ENCODE measurements at regions not wholly inside any gene's neighbourhood (a gene's known extent, or its start where the extent isn't known, plus 50 kb on each side); places are given as distances from the start of the nearest gene placed in this dataset.
"Not testable (repeated sequence)": the region's sequence is repeated elsewhere in the genome, so short reads cannot be mapped to it uniquely, and the experiment has no call there.

GRCh38 chr6:85751374-85752055 is 108.8 kb upstream of the SYNCRIP start:
- no peak for DNase-seq (ENCODE audit: low read depth)
- H3K4me3 ChIP-seq (ENCODE audit: control insufficient read depth, low read depth, low read length): no peak overlapping the region
- TF ChIP-seq, protein P1, sequence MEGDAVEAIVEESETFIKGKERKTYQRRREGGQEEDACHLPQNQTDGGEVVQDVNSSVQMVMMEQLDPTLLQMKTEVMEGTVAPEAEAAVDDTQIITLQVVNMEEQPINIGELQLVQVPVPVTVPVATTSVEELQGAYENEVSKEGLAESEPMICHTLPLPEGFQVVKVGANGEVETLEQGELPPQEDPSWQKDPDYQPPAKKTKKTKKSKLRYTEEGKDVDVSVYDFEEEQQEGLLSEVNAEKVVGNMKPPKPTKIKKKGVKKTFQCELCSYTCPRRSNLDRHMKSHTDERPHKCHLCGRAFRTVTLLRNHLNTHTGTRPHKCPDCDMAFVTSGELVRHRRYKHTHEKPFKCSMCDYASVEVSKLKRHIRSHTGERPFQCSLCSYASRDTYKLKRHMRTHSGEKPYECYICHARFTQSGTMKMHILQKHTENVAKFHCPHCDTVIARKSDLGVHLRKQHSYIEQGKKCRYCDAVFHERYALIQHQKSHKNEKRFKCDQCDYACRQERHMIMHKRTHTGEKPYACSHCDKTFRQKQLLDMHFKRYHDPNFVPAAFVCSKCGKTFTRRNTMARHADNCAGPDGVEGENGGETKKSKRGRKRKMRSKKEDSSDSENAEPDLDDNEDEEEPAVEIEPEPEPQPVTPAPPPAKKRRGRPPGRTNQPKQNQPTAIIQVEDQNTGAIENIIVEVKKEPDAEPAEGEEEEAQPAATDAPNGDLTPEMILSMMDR (IDR thresholded peaks at IDR 0.05; ENCODE audit: control insufficient read depth, insufficient read depth, low read depth, low read length, missing control alignments): no peak

DNA sequence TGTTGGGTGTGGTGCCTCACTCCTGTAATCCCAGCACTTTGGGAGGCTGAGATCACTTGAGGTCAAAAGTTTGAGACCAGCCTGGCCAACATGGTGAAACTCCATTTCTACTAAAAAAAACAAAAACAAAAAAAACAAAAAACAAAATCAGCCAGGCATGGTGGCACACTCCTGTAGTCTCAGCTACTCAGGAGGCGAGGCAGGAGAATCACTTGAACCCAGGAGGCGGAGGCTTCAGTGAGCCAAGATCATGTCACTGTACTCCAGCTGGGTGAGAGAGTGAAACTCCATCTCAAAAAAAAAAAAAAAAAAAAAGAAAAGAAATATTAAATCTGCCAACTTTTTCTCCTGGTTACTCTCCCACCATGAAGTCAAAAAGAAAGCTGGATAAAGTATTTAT is 107.5 kb upstream of the SYNCRIP start:
- H3K4me3 ChIP-seq (ENCODE audit: control insufficient read depth, low read depth, low read length); DNase-seq (ENCODE audit: low read depth): not testable (repeated sequence)

DNA sequence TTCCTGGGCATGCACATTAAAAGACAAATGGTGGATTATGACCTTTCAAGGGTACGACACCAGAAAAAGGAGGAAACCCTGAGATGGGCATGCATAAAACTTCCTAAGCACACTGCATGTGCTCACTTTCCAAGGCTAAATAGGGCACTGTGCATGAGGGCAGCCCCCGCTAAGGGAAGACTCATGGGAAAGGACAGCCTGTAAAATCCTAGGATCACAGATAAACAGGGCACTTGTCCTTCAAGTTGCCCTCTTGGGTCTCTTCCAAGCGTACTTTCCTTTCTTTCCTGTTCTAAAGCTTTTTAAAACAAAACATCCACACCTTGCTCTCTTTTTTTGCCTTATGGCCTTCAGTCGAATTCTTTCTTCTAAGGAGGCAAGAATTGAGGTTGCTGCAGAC is 106.5 kb upstream of the SYNCRIP start:
- TF ChIP-seq, protein P1 (IDR thresholded peaks at IDR 0.05; ENCODE audit: control insufficient read depth, insufficient read depth, low read depth, low read length, missing control alignments): no peak
- H3K4me3 ChIP-seq (ENCODE audit: control insufficient read depth, low read depth, low read length): no peak overlapping the region
- no peak for DNase-seq (ENCODE audit: low read depth)

DNA sequence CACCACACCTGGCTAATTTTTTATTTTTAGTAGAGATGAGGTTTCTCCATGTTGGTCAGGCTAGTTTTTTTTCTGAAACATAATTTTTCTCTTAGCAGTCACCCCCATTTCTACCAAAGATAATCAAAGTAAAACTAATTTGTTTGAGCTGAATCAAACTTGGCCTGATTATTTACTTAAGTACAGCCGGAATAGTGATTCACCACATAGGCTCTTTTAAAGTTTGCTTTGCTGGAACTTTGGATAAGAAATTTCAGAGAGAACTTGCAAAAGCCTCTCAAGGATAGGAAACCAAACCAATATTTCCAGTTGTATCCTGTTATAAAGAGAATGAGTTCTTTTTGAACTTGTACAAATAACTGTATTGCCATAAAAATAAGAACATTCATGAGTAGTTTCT is 105.0 kb upstream of the SYNCRIP start:
- no peak overlapping the region for H3K4me3 ChIP-seq (ENCODE audit: control insufficient read depth, low read depth, low read length)
- peak; percentile 58 for DNase-seq (ENCODE audit: low read depth)
- TF ChIP-seq, protein P1 (IDR thresholded peaks at IDR 0.05; ENCODE audit: control insufficient read depth, insufficient read depth, low read depth, low read length, missing control alignments): no peak

GRCh38 chr6:85747093-85747492 is 104.4 kb upstream of the SYNCRIP start:
- peak; percentile 16 for DNase-seq (ENCODE audit: low read depth)
- TF ChIP-seq, protein P1 (IDR thresholded peaks at IDR 0.05; ENCODE audit: control insufficient read depth, insufficient read depth, low read depth, low read length, missing control alignments): no peak
- H3K4me3 ChIP-seq (ENCODE audit: control insufficient read depth, low read depth, low read length): no peak overlapping the region

DNA sequence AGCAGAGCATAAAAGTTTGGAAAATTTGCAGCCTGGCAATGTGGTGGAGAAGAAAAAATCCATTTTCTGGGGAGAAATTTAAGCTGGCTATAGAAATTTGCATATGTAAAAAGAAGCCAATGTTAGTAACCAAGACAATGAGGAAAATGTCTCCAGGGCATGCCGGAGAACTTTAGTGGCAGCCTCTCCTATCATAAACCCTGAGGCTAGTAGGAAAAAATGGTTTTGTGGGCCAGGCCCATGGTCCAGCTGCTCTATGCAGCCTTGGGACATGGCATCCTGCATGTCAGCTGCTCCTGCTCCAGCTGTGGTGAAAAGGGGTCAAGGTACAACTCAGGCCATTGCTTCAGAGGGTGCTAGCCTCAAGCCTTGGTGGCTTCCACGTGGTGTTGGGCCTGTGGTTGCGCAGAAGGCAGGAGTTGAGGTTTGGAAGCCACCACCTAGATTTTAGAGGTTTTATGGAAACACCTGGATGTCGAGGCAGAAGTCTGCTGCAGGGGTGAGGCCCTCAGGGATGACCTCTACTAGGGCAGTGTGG is 101.8 kb upstream of the SYNCRIP start:
- no peak for DNase-seq (ENCODE audit: low read depth)
- no peak overlapping the region for H3K4me3 ChIP-seq (ENCODE audit: control insufficient read depth, low read depth, low read length)
- TF ChIP-seq, protein P1 (IDR thresholded peaks at IDR 0.05; ENCODE audit: control insufficient read depth, insufficient read depth, low read depth, low read length, missing control alignments): no peak

DNA sequence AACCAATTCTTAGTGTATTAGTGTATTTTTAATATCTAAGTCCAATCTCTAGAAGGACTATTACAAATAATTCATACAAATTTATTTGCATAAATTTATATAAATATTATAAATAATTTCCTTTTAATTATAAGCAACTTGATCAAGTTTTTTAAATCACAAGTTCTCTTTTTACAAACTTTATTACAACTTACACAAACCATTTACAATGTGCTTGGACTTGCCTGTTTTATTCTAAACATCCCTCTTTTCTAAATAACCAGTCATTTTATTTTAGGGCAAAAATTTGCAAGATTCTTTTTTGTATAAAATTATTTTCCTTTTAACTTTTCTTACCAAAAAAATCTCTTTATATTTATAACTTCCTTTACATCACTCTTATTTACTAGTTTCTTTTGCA is 83.5 kb upstream of the SYNCRIP start:
- TF ChIP-seq, protein P1 (IDR thresholded peaks at IDR 0.05; ENCODE audit: control insufficient read depth, insufficient read depth, low read depth, low read length, missing control alignments): no peak
- no peak overlapping the region for H3K4me3 ChIP-seq (ENCODE audit: control insufficient read depth, low read depth, low read length)
- DNase-seq (ENCODE audit: low read depth): no peak

Data from AG09309 (cell line).